Heart left ventricle (tissue), 16 donors: ENCODE measurements at regions not wholly inside any gene's neighbourhood (a gene's known extent, or its start where the extent isn't known, plus 50 kb on each side); places are given as distances from the start of the nearest gene placed in this dataset.

ENCODE experiments used
- ATAC-seq, 4 donors: fragments of 200-7000 bp; cut with Tn5 transposase; one replicate each; pipeline ENCODE4 v1.9.1; 2020 to 2022; ENCODE audit warnings: moderate library complexity in 4 of 4, mild to moderate bottlenecking in 3 of 4, moderate number of reproducible peaks in 1 of 4
- DNase-seq, 5 donors: peaks; one replicate each; pipeline ENCODE4 v3.0.0-alpha.2; 2020
- H3K27ac ChIP-seq, 12 donors: fragments of 200-600 bp; sonication (generic) in 4 of 12; one replicate each; pipeline versions ENCODE4 v1.5.0 to v1.8.0; 2016 to 2022; ENCODE audit warnings: mild to moderate bottlenecking in 2 of 12
- H3K27me3 ChIP-seq, 9 donors: fragments of 200-600 bp; sonication (generic) in 2 of 9; one replicate each; pipeline versions ENCODE4 v1.5.1 to v1.8.0; 2016 to 2022; ENCODE audit warnings: mild to moderate bottlenecking in 3 of 9
- H3K36me3 ChIP-seq, 9 donors: fragments of 200-600 bp; sonication (generic) in 2 of 9; one replicate each; pipeline versions ENCODE4 v1.5.0 to v1.8.0; 2018 to 2022; ENCODE audit warnings: mild to moderate bottlenecking in 2 of 9
- H3K4me1 ChIP-seq, 12 donors: fragments of 200-600 bp; sonication (generic) in 4 of 12; one replicate each; pipeline versions ENCODE4 v1.5.0 to v1.8.0; 2016 to 2022; ENCODE audit warnings: mild to moderate bottlenecking in 3 of 12
- H3K4me3 ChIP-seq, 12 donors: fragments of 200-600 bp; sonication (generic) in 4 of 12; one replicate each; pipeline versions ENCODE4 v1.5.0 to v1.8.0; 2017 to 2022; ENCODE audit warnings: mild to moderate bottlenecking in 9 of 12, moderate library complexity in 4 of 12
- H3K9me3 ChIP-seq, 12 donors: fragments of 200-600 bp; sonication (generic) in 4 of 12; one replicate each; pipeline versions ENCODE4 v1.5.0 to v1.8.0; 2016 to 2022; ENCODE audit warnings: mild to moderate bottlenecking in 1 of 12
- POLR2A ChIP-seq, 2 donors: fragments of 450-650 bp; IDR thresholded peaks; one replicate each; pipeline ENCODE4 v1.6.1; 2017; ENCODE audit warnings: antibody characterized with exemption in 2 of 2, mild to moderate bottlenecking in 2 of 2, moderate library complexity in 2 of 2
- WGBS, 4 donors: extraction: QIAGEN DNeasy Blood & Tissue Kit in 2 of 4; methylation state at CpG; one replicate each; pipeline versions ENCODE4 v1.1.5 to v1.1.7; 2013 to 2018; 5-methylcytosine and 5-hydroxymethylcytosine counted together
- intact Hi-C, 10 donors: fragments of 100-400 bp; cut with DNase I; formaldehyde crosslinking; loops; one replicate each; pipeline versions ENCODE4 v1.11.1 to v1.14.2; 2022
- TF ChIP-seq, protein P1 (sequence below), 12 donors: fragments of 200-600 bp; sonication (generic) in 4 of 12; IDR thresholded peaks; one replicate each; pipeline versions ENCODE4 v1.5.0 to v1.8.0; 2018 to 2022; ENCODE audit warnings: antibody characterized with exemption in 12 of 12, mild to moderate bottlenecking in 5 of 12
- donor health status: ischemic (EF 13 %, LVEDD 7.1; RV severe dilation, severe dysfunction).
- donor health status: healthy with polysubstance abuse.
- donor health status: DM: no; HTN: yes; CAD: no.
- donor health status: DM: no; HTN: no; CAD: no.
- donor health status: ischemic (EF 25% LVEDD 6.9; RV normal size, moderate dysfunction).
- donor health status: ischemic (EF 25% LVEDD 5.7; RV mildly dilated, moderate dysfunction).
- donor health status: healthy.
- donor health status: DM: yes; HTN: yes; CAD: no.
- donor health status: ischemic (EF 35%, LVEDD 5.7; RV mildly dilated, moderate dysfunction).
- donor health status: nonischemic (EF 11% LVEDD 7.7; RV severe dilation, severe dysfunction).
- donor health status: DM: yes; HTN: yes; CAD: no.
- donor health status: PGD.
- donor health status: ischemic (EF 29% LVEDD 5.4; RV normal size, mild dysfunction).
- donor health status: nonischemic (EF 23%, LVEDD 6.1; RV moderate dilation, normal function).

DNA sequence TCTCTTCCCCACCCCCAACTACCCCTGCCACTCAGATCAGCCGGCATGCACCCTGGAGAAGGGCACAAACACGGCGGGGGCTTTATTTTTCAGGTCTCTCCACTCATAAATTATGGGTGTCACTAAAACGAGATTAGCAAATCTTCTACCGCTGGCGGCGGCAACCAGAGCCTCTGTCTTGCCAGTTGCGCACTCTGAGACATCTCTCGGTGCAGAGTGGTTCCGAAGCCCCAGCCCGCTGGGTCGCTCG lies 125.3 kb upstream of the C11orf58 start:
- no peaks in the 10 kb centered on the region for H3K9me3 ChIP-seq
- no peaks in the 10 kb centered on the region for H3K36me3 ChIP-seq
- no peak for ATAC-seq
- peak overlapping the region; percentile 21 to 69 (median 56) for H3K4me3 ChIP-seq
- H3K27ac ChIP-seq, result peak overlapping the region in 8 of 12 donors; percentile 3 to 90 (median 82)
- peaks cover 0 to 26% (median 8%) of the 10 kb centered on the region in 12 donors for H3K4me1 ChIP-seq
- peaks cover 0 to 80% (median 5%) of the 10 kb centered on the region in 9 donors for H3K27me3 ChIP-seq
- intact Hi-C loops, result loop anchor here (1.0 to 10.0 kb wide), 16 partner anchors 671 to 1288 kb away; no protein-coding TSS in a partner anchor
- 0 to 3% (median 1%) methylated on average over 11 to 13 of the region's 13 CpGs for WGBS, 4 donors
- TF ChIP-seq POLR2A (IDR thresholded peaks at IDR 0.05), result no peak
- TF ChIP-seq, protein P1, sequence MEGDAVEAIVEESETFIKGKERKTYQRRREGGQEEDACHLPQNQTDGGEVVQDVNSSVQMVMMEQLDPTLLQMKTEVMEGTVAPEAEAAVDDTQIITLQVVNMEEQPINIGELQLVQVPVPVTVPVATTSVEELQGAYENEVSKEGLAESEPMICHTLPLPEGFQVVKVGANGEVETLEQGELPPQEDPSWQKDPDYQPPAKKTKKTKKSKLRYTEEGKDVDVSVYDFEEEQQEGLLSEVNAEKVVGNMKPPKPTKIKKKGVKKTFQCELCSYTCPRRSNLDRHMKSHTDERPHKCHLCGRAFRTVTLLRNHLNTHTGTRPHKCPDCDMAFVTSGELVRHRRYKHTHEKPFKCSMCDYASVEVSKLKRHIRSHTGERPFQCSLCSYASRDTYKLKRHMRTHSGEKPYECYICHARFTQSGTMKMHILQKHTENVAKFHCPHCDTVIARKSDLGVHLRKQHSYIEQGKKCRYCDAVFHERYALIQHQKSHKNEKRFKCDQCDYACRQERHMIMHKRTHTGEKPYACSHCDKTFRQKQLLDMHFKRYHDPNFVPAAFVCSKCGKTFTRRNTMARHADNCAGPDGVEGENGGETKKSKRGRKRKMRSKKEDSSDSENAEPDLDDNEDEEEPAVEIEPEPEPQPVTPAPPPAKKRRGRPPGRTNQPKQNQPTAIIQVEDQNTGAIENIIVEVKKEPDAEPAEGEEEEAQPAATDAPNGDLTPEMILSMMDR (IDR thresholded peaks at IDR 0.05), result no peak
- peak in 1 of 5 donors; percentile 20 for DNase-seq

DNA sequence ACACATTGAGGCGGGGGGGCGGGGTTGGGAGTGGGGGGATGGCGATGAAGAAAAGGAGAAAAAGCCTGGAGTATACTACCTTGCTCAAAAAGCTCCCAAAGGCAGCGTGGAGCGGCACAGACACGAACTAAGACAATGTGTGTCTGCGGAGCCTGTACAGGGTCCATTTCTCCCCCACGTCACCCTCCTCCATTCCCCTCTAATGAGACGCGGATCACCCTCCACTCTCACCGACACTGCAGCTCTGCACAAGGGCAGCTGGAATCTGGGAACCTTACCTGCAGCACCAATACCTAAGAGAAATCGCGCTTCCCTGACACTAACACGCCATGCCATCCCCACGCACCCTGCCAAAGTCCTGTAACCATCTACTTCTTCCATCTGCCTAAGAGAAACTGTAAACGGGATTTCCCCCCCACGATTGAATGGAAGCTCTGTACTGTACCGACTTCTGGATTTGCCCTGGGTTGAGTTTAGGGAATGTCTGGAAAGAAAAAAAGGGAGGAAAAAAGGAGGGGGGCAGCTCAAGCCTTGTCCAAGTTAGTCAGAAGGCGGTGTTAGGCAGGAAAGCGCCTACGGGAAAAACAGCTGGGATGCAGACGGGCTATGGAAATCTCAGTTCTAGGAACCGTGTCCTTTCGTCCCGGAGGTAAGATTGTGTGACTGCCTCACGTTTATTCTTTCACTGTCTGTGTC lies 125.7 kb upstream of the C11orf58 start:
- Histone ChIP-seq H3K27ac (peak overlapping the region in 7 of 12 donors; percentile 3 to 90 (median 83)), H3K27me3 (peaks cover 0 to 85% (median 5%) of the 10 kb centered on the region in 9 donors)
- TF ChIP-seq, protein P1 (IDR thresholded peaks at IDR 0.05), result no peak
- no peak for TF ChIP-seq POLR2A (IDR thresholded peaks at IDR 0.05)

DNA sequence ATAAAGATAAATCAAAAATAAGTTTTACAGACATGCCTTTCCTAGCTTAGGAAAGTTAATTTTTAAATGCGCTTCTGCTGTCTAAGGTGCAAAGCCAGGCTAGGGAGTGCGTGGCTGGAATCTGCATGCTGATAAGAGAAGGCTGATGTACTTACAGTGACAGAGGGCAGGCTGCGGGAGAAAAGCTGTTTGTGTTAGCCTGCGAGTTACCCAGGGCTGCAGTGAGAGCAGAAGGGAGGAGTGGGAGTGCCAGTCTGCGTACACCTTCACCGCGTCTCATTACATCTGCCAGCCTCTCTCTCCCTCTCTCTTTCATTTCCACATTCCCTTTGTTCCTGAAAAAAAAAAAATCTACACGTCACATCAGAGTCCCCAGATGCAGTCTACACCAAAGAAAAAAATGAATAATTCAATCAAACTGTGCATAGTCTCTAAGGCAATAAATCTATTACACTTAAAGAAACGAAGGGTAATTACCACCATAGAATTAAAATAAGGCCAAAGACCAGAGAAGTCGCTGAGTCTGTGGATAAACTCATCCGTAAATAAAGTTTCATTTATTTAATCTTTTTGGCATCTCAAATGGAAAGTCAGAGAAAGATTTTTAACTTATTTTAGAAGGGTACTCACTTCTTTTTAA lies 126.4 kb upstream of the C11orf58 start:
- no peak for TF ChIP-seq POLR2A (IDR thresholded peaks at IDR 0.05)
- TF ChIP-seq, protein P1 (IDR thresholded peaks at IDR 0.05), result no peak
- peaks cover 0 to 37% (median 8%) of the 10 kb centered on the region in 12 donors for H3K4me1 ChIP-seq
- ATAC-seq (no peak), DNase-seq (peak in 1 of 5 donors; percentile 30)
- H3K9me3 ChIP-seq, result no peaks in the 10 kb centered on the region
- peak overlapping the region in 10 of 12 donors; percentile 33 to 69 (median 58) for H3K4me3 ChIP-seq
- peaks cover 0 to 91% (median 5%) of the 10 kb centered on the region in 9 donors for H3K27me3 ChIP-seq
- no peaks in the 10 kb centered on the region for H3K36me3 ChIP-seq
- no peak overlapping the region for H3K27ac ChIP-seq
- intact Hi-C loops, result loop anchor here (2.0 to 10.0 kb wide), 15 partner anchors 670 to 1287 kb away; no protein-coding TSS in a partner anchor
- 25 to 37% (median 32%) methylated on average over 11 of the region's 11 CpGs for WGBS, 4 donors

More for the DNA sequence above, 125.7 kb upstream of the C11orf58 start:
- peak overlapping the region; percentile 21 to 69 (median 56) for H3K4me3 ChIP-seq
- peak in 3 of 4 donors; percentile 6 to 53 (median 32) for ATAC-seq
- 5 to 8% (median 5%) methylated on average over 26 of the region's 26 CpGs for WGBS, 4 donors
- peak in 2 of 5 donors; percentile 21 to 24 for DNase-seq
- H3K4me1 ChIP-seq, result peaks cover 0 to 31% (median 8%) of the 10 kb centered on the region in 12 donors
- no peaks in the 10 kb centered on the region for H3K36me3 ChIP-seq
- intact Hi-C loops, result loop anchor here (1.0 to 10.0 kb wide), 16 partner anchors 670 to 1288 kb away; no protein-coding TSS in a partner anchor
- H3K9me3 ChIP-seq, result no peaks in the 10 kb centered on the region

DNA sequence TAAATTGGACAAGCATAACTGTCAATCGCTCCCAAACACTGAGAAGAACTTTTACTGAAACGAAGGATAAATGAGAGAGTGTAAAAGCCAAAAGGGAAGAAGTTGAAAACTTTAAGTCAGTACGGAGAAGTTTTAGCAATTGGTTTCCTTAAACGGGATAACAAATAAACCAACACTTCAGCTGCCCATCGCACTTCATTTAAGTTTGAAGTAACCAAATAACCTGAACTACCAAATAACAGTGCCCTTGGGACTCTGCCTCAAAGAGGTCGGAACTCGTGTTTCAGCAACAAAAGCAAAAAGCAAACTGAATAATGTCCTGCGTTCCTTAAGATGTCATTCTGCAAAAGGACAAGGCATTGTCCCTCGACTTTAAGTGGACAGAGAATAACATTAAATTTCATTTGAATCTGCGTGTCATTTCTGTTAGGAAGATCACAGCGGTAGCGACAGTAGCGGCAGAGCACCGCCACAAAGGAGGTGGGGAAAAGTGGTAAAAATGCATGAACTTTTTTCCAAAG lies 127.0 kb upstream of the C11orf58 start:
- ATAC-seq, result no peak
- Histone ChIP-seq H3K27me3 (peaks cover 0 to 97% (median 5%) of the 10 kb centered on the region in 9 donors), H3K4me3 (peak overlapping the region in 7 of 12 donors; percentile 51 to 69 (median 63)), H3K36me3 (no peaks in the 10 kb centered on the region), H3K27ac (no peak overlapping the region), H3K9me3 (no peaks in the 10 kb centered on the region), H3K4me1 (peaks cover 0 to 42% (median 8%) of the 10 kb centered on the region in 12 donors)
- WGBS, 4 donors, result 42 to 51% (median 46%) methylated on average over 14 of the region's 14 CpGs
- no peak for DNase-seq
- TF ChIP-seq, protein P1 (IDR thresholded peaks at IDR 0.05), result no peak
- TF ChIP-seq POLR2A (IDR thresholded peaks at IDR 0.05), result no peak
- intact Hi-C loops, result loop anchor here (5.0 to 10.0 kb wide), 10 partner anchors 669 to 1287 kb away; no protein-coding TSS in a partner anchor
